SK-N-MC (cell line): ENCODE measurements at regions not wholly inside any gene's neighbourhood (a gene's known extent, or its start where the extent isn't known, plus 50 kb on each side); places are given as distances from the start of the nearest gene placed in this dataset.

ENCODE experiments used
- DNase-seq: peaks from one replicate; pipeline ENCODE4 v3.0.0-alpha.2; 2011; ENCODE audit warnings: low read depth, low spot score
- H3K27ac ChIP-seq: fragments of 200-600 bp; sonication (generic); 2 replicates; pipeline ENCODE4 v1.5.1; 2016; ENCODE audit warnings: mixed run types
- H3K36me3 ChIP-seq: fragments of 200-600 bp; sonication (generic); 2 replicates; pipeline ENCODE4 v1.6.1; 2017; ENCODE audit warnings: antibody characterized with exemption, low read length, mixed read lengths; ENCODE audit not compliant: insufficient read depth
- H3K4me3 ChIP-seq: fragments of 200-600 bp; sonication (generic); 2 replicates; pipeline ENCODE4 v1.5.1; 2016
- H3K9ac ChIP-seq: fragments of 200-600 bp; sonication (generic); 2 replicates; pipeline ENCODE4 v1.8.0; 2017; ENCODE audit warnings: mixed run types, mixed read lengths; ENCODE audit not compliant: insufficient read length
- H3K9me3 ChIP-seq: fragments of 200-600 bp; sonication (generic); 2 replicates; pipeline ENCODE4 v1.6.1; 2017; ENCODE audit warnings: low read depth, mild to moderate bottlenecking, antibody characterized with exemption, low read length, moderate library complexity, mixed read lengths
- EZH2 ChIP-seq: fragments of 200-600 bp; sonication (generic); IDR thresholded peaks from one replicate; pipeline ENCODE4 v1.6.1; 2017; ENCODE audit warnings: antibody characterized with exemption
- FOXP2 ChIP-seq: optimal IDR thresholded peaks from 2 replicates; pipeline ENCODE3; 2011; ENCODE audit warnings: mild to moderate bottlenecking, moderate library complexity; ENCODE audit not compliant: insufficient read depth; ENCODE audit errors: extremely low read length, control extremely low read depth
- POLR2AphosphoS5 ChIP-seq: IDR thresholded peaks from 2 replicates; pipeline ENCODE4 v1.6.1; 2012; ENCODE audit warnings: mild to moderate bottlenecking, low read depth, low read length, borderline replicate concordance

DNA sequence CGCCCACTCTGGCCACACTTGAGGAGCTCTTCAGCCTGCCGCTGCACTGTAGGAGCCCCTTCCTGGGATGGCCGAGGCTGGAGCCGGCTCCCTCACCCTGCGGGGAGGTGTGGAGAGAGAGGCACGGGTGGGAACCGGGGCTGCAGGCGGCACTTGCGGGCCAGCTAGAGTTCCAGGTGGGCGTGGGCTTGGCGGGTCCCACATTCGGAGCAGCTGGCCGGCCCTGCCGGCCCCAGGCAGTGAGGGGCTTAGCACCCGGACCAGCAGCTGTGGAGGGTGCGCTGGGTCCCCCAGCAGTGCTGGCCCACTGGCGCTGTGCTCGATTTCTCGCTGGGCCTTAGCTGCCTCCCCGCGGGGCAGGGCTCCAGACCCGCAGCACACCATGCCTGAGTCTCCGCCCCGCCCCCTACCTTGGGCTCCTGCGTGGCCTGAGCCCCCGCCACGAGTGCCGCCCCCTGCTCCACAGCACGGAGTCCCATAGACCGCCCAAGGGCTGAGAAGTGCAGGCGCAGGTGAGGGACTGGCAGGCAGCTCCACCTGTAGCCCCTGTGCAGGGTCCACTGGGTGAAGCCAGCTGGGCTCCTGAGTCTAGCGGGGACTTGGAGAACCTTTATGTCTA lies 71.9 kb downstream of the IL12A start:
- no peaks in the 10 kb centered on the region for H3K36me3 ChIP-seq
- no peak overlapping the region for H3K4me3 ChIP-seq
- H3K27ac ChIP-seq = no peak overlapping the region
- no peak for TF ChIP-seq EZH2
- TF ChIP-seq POLR2AphosphoS5 = no peak
- no peak for TF ChIP-seq FOXP2
- no peaks in the 10 kb centered on the region for H3K9me3 ChIP-seq
- H3K9ac ChIP-seq = no peak overlapping the region
- no peak for DNase-seq

DNA sequence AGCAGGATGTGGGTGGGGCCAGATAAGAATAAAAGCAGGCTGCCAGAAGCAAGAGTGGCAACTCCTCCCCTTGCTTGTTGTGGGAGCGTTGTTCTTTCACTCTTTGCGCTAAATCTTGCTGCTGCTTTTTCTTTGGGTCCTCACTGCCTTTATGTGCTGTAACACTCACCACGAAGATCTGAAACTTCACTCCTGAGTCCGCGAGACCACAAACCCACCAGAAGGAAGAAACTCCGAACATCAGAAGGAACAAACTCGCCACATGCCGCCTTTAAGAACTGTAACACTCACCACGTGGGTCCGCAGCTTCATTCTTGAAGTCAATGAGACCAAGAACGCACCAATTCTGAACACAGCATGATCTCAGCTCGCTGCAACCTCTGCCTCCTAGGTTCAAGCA lies 72.9 kb downstream of the IL12A start:
- no peak overlapping the region for H3K9ac ChIP-seq
- H3K27ac ChIP-seq = no peak overlapping the region
- no peaks in the 10 kb centered on the region for H3K9me3 ChIP-seq
- H3K36me3 ChIP-seq = no peaks in the 10 kb centered on the region
- H3K4me3 ChIP-seq = no peak overlapping the region
- DNase-seq = no peak
- TF ChIP-seq EZH2 = no peak
- no peak for TF ChIP-seq FOXP2
- no peak for TF ChIP-seq POLR2AphosphoS5

DNA sequence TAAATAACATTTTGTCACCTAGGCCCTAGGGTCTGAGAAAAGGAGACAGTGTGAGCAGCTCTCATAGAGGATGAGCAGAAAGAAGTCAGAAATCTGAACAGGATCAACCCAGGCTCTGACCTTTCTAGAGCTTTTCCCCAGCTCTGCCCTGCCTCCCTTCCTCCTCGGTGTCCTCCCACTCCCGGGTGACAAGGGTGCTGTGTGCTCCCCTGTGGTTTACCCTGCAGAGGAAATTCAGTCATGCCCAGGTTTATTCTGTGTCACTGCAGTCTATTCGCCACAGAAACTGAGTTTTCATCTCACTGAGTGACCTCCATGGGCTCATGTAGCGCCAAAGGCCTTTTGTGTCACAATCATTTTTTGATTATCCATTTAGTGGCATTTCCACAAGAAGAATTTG lies 76.6 kb downstream of the IL12A start:
- Histone ChIP-seq H3K9ac (no peak overlapping the region), H3K36me3 (no peaks in the 10 kb centered on the region)
- no peak for DNase-seq

DNA sequence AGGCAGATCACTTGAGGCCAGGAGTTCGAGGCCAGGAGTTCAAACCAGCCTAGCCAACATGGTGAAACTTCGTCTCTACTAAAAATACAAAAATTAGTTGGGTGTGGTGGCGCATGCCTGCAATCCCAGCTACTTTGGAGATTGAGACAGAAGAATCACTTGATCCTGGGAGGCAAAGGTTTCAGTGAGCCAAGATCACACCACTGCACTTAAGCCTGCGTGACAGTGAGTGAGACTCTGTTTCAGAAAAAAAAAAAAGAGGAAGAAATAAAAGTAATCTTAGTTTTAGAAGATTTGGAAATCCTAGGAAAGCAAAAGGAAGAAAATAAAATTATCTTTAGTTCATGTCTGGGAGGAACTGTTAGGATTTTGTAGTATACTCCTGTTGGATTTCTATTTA lies 77.2 kb downstream of the IL12A start:
- Histone ChIP-seq H3K27ac (no peak overlapping the region), H3K9ac (no peak overlapping the region), H3K4me3 (no peak overlapping the region), H3K36me3 (no peaks in the 10 kb centered on the region), H3K9me3 (no peaks in the 10 kb centered on the region)
- TF ChIP-seq FOXP2 = no peak
- TF ChIP-seq POLR2AphosphoS5 = no peak
- TF ChIP-seq EZH2 = no peak
- no peak for DNase-seq

More for the DNA sequence above, 76.6 kb downstream of the IL12A start:
- H3K4me3 ChIP-seq = no peak overlapping the region
- no peaks in the 10 kb centered on the region for H3K9me3 ChIP-seq
- no peak overlapping the region for H3K27ac ChIP-seq
- TF ChIP-seq EZH2 (no peak), POLR2AphosphoS5 (no peak), FOXP2 (no peak)

DNA sequence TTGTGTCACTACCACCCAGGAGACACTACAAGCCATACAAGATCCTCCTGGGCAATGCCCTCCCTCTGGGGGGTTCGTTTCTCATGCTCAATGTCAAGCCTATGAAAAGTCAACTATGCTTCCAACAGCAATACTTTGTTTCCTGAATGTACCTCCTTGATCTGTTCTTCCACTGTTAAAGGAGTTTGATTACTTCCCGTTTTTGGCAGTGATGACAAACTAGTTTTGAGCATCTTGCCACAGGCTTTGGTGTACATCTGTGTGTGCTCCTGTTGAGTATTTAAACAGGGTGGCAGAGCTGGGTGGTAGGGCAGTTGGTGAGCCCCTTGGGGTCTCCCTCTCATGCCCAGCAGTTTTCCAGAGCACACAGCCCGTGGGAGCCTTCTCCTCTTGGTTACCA lies 81.4 kb downstream of the IL12A start:
- Histone ChIP-seq H3K36me3 (no peaks in the 10 kb centered on the region), H3K9ac (no peak overlapping the region), H3K27ac (no peak overlapping the region), H3K9me3 (no peaks in the 10 kb centered on the region), H3K4me3 (no peak overlapping the region)
- TF ChIP-seq POLR2AphosphoS5 (no peak), EZH2 (no peak), FOXP2 (no peak)
- DNase-seq = no peak

DNA sequence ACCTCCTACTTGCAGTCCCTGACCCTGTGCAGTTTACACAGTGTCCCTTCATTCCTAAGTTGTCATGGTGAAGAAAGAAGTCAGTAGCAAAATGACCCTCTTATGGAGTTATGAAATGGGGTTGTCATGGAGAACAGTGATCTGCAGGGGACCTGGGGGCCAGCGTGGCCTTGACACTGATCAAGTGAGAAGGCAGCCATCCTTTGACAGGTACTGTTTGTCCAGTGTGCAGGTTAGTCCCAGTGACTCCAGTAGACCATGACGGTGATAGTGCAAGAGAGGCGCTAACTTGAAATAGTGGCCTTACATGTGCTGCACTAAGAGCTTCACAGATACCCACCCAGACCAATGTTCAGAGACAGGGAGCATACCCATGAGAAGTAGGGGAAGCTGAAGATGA lies 87.9 kb downstream of the IL12A start:
- H3K36me3 ChIP-seq = no peaks in the 10 kb centered on the region

DNA sequence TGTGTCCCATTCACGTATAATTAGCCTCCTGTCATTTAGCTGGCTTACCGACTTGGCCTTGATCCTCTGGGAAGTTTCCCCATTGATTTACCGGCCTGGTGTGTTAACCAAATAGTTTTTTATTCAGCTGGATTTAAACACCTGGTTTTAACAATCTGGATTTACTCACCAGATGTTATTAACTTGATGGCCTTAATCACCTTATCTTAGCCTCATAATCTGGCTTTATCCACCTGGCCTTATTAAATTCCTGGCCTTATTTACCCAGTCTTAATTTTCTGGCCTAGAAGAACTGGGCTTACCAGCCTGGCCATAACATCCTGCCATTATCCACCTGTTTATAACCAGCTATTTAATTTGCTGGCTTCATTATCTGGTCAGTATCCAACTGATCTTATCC lies 89.9 kb downstream of the IL12A start:
- no peak for TF ChIP-seq EZH2
- no peak for DNase-seq

More for the DNA sequence above, 87.9 kb downstream of the IL12A start:
- H3K27ac ChIP-seq = no peak overlapping the region
- no peak overlapping the region for H3K4me3 ChIP-seq
- no peak for DNase-seq
- H3K9ac ChIP-seq = no peak overlapping the region
- H3K9me3 ChIP-seq = no peaks in the 10 kb centered on the region
- TF ChIP-seq FOXP2 = no peak
- no peak for TF ChIP-seq POLR2AphosphoS5
- no peak for TF ChIP-seq EZH2

DNA sequence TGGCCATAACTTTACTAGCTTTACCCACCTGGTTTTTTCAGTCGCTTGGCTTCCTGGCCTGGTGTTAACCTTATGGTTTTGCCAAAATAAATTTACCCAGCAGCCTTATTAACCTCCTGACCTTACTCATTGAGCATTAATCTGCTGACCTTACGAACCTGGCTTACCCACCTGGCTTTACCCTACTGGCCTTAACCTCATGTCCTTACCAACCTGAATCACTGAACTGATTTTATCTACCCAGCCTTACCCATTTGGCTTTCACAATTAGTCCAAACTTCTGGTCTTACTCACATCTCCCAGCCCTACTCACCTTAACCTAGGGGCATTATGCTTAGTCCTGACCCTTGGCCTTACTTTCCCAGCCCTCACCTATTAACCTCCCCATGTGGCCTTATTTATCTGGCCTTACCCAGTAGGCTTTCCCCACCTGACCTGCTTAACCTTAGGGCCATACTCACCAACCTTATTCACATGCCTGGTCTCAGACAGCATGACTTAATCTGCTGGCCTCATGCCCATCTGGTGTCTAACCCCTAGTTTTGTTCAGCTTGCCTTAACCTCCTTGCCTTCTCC lies 93.4 kb downstream of the IL12A start:
- no peak for DNase-seq
- no peaks in the 10 kb centered on the region for H3K36me3 ChIP-seq
- no peak overlapping the region for H3K4me3 ChIP-seq
- no peak overlapping the region for H3K9ac ChIP-seq
- no peaks in the 10 kb centered on the region for H3K9me3 ChIP-seq
- no peak overlapping the region for H3K27ac ChIP-seq
- no peak for TF ChIP-seq POLR2AphosphoS5
- TF ChIP-seq FOXP2 = no peak
- no peak for TF ChIP-seq EZH2

More for the DNA sequence above, 89.9 kb downstream of the IL12A start:
- no peak overlapping the region for H3K27ac ChIP-seq
- H3K36me3 ChIP-seq = no peaks in the 10 kb centered on the region
- H3K9ac ChIP-seq = no peak overlapping the region
- no peaks in the 10 kb centered on the region for H3K9me3 ChIP-seq
- H3K4me3 ChIP-seq = no peak overlapping the region

DNA sequence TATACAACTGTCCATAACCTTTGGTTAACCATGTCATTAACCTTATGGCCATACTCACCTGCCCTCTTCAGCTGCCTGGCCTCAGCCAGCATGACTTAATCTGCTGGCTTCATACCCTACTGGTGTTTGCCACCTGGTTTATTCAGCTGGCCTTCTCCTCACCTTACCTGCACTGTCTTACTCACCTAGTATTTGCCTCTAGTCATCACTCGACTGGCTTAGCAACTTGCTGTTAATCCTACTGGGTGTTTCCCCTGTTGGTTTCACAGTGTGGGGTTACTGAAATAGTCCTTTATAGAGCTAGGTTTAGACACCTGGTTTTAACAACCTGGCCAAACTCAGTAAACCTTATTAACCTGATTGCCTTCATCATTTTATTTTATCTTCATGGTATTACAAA lies 96.4 kb downstream of the IL12A start:
- Histone ChIP-seq H3K27ac (no peak overlapping the region), H3K9me3 (no peaks in the 10 kb centered on the region), H3K9ac (no peak overlapping the region), H3K4me3 (no peak overlapping the region), H3K36me3 (no peaks in the 10 kb centered on the region)
- no peak for TF ChIP-seq EZH2
- TF ChIP-seq POLR2AphosphoS5 = no peak
- TF ChIP-seq FOXP2 = no peak
- DNase-seq = no peak

DNA sequence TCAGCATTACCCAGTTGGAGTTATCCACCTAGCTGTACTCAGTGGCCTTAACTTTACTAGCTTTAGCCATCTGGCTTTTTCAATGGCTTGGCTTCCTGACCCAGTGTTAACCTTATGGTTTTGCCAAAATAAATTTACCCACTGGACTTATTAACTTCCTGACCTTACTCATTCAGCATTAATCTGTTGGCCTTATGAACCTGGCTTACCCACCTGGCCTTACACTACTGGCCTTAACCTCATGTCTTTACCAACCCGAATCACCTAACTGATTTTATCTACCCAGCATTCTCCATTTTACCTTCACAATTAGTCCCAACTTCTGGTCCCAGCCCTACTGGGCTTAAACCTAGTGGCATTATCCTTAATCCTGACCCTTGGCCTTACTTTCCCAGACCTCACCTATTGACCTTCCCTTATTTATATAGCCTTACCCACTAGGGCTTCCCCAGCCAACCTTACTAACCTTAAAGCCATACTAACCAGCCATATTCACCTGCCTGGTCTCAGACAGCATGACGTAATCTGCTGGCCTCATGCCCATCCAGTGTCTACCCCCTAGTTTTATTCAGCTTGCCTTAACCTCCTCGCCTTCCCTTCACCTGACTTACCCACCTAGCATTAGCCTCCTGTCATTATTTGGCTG lies 100.0 kb downstream of the IL12A start:
- Histone ChIP-seq H3K36me3 (no peaks in the 10 kb centered on the region), H3K9me3 (no peaks in the 10 kb centered on the region), H3K4me3 (no peak overlapping the region), H3K9ac (no peak overlapping the region), H3K27ac (no peak overlapping the region)
- DNase-seq = no peak
- TF ChIP-seq POLR2AphosphoS5 (no peak), FOXP2 (no peak), EZH2 (no peak)
